GM12875 (cell line): ENCODE measurements at regions not wholly inside any gene's neighbourhood (a gene's known extent, or its start where the extent isn't known, plus 50 kb on each side); places are given as distances from the start of the nearest gene placed in this dataset.

Experiments
- H3K4me3 ChIP-seq: one replicate; pipeline ENCODE4 v1.5.1; 2011; ENCODE audit warnings: low read depth, low read length, control low read depth
- TF ChIP-seq, protein P1 (sequence below): IDR thresholded peaks from 2 replicates; pipeline ENCODE4 v1.5.1; 2011; ENCODE audit warnings: low read depth, mild to moderate bottlenecking, control low read depth, inconsistent platforms, low read length, moderate library complexity, borderline replicate concordance; ENCODE audit not compliant: insufficient read depth

GRCh38 chr1:47547753-47548573 is 110.1 kb downstream of the FOXD2 start:
- H3K4me3 ChIP-seq: no peak overlapping the region
- TF ChIP-seq, protein P1, sequence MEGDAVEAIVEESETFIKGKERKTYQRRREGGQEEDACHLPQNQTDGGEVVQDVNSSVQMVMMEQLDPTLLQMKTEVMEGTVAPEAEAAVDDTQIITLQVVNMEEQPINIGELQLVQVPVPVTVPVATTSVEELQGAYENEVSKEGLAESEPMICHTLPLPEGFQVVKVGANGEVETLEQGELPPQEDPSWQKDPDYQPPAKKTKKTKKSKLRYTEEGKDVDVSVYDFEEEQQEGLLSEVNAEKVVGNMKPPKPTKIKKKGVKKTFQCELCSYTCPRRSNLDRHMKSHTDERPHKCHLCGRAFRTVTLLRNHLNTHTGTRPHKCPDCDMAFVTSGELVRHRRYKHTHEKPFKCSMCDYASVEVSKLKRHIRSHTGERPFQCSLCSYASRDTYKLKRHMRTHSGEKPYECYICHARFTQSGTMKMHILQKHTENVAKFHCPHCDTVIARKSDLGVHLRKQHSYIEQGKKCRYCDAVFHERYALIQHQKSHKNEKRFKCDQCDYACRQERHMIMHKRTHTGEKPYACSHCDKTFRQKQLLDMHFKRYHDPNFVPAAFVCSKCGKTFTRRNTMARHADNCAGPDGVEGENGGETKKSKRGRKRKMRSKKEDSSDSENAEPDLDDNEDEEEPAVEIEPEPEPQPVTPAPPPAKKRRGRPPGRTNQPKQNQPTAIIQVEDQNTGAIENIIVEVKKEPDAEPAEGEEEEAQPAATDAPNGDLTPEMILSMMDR: no peak

GRCh38 chr1:47548637-47549036 is 110.8 kb downstream of the FOXD2 start:
- TF ChIP-seq, protein P1: no peak
- H3K4me3 ChIP-seq: no peak overlapping the region

GRCh38 chr1:47549532-47549931 is 111.7 kb downstream of the FOXD2 start:
- TF ChIP-seq, protein P1: no peak
- no peak overlapping the region for H3K4me3 ChIP-seq

DNA sequence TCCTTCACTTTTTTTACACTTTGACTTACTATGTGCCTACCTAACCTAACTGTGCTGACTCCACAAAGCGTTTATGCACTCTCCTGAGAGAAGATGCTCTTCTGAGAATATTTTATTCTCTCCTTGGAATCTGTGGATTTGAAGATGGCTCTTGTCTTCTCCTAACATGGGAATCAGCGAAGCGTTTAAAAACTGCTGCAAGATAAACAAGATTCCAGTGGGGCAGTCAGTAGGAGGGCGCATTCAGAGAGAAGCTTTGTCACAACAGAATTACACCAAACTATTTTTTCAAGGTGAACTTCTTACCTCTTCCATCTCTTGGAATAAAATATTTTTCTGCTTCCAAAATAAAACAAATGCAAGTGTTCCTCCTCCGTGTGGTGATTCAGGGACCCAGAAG is 113.1 kb downstream of the FOXD2 start:
- TF ChIP-seq, protein P1: no peak
- no peak overlapping the region for H3K4me3 ChIP-seq

- no peak overlapping the region for H3K4me3 ChIP-seq
- TF ChIP-seq, protein P1: no peak
These were observed 114.2 kb downstream of the FOXD2 start for GRCh38 chr1:47551971-47552528.

DNA sequence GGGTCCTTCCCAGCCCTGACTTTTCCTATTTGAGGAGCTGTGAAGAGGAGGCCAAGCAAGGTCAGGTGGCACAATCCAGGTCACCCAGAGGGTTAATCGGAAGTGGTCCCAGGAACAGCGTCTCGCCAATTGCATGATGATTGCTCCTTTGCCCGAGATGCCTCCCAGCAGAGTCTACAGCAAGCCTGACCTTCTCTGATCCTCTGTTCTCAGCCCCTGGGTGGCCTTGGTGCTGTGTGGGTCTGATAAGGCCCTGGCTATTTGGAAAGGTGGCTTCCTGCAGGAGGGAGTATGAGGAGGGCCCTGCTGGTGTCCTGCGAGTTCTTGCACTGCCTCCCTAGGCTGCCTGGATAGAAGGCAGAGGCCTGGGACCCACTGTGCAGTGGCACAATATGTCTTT is 116.2 kb downstream of the FOXD2 start:
- no peak overlapping the region for H3K4me3 ChIP-seq

More for the DNA sequence above, 116.2 kb downstream of the FOXD2 start:
- TF ChIP-seq, protein P1: no peak
